OCI-LY3 (cell line): ENCODE measurements at regions not wholly inside any gene's neighbourhood (a gene's known extent, or its start where the extent isn't known, plus 50 kb on each side); places are given as distances from the start of the nearest gene placed in this dataset.
A peak's percentile ranks its signal among the peaks of the same experiment; 100 is the strongest.

Experiments used
- H2AFZ ChIP-seq: fragments of 200-600, 300-600 bp; shearing (Covaris generic); 2 replicates; pipeline ENCODE4 v1.6.0; 2014; ENCODE audit warnings: antibody characterized with exemption, low read depth, low read length
- H3K27ac ChIP-seq: fragments of 200-600, 300-600 bp; sonication (generic); 2 replicates; pipeline ENCODE4 v1.5.1; 2014; ENCODE audit warnings: mild to moderate bottlenecking, low read length, moderate library complexity, mixed read lengths
- H3K27me3 ChIP-seq: fragments of 200-600, 300-600 bp; sonication (generic); 2 replicates; pipeline ENCODE4 v1.6.1; 2014; ENCODE audit warnings: low read depth, low read length, mixed read lengths
- H3K36me3 ChIP-seq: fragments of 200-600, 300-600 bp; sonication (generic); replicated peaks from 2 replicates; pipeline ENCODE3; 2014; ENCODE audit warnings: low read depth, low read length, mixed read lengths
- H3K4me1 ChIP-seq: fragments of 300-600, 200-600 bp; sonication (generic); 2 replicates; pipeline ENCODE4 v1.6.1; 2014; ENCODE audit warnings: low read length, mixed read lengths
- H3K4me2 ChIP-seq: fragments of 200-600, 300-600 bp; sonication (generic); 2 replicates; pipeline ENCODE4 v1.6.1; 2014; ENCODE audit warnings: low read length, mixed read lengths
- H3K4me3 ChIP-seq: fragments of 300-600, 200-600 bp; sonication (generic); 2 replicates; pipeline ENCODE4 v1.5.1; 2014; ENCODE audit warnings: antibody characterized with exemption, mild to moderate bottlenecking, low read length, moderate library complexity
- H3K79me2 ChIP-seq: fragments of 300-600, 200-600 bp; shearing (Covaris generic); 2 replicates; pipeline ENCODE4 v1.6.1; 2014; ENCODE audit warnings: mild to moderate bottlenecking, low read length, mixed read lengths
- H3K9ac ChIP-seq: fragments of 300-600, 200-600 bp; shearing (Covaris generic); 2 replicates; pipeline ENCODE4 v1.6.0; 2014; ENCODE audit warnings: mild to moderate bottlenecking, low read length, moderate library complexity
- H3K9me3 ChIP-seq: fragments of 200-600, 300-600 bp; shearing (Covaris generic); 2 replicates; pipeline ENCODE4 v1.6.1; 2014; ENCODE audit warnings: low read length, mixed read lengths; ENCODE audit not compliant: insufficient read depth
- H4K20me1 ChIP-seq: fragments of 200-600, 300-600 bp; sonication (generic); 2 replicates; pipeline ENCODE4 v1.6.1; 2016; ENCODE audit warnings: low read length, mixed read lengths; ENCODE audit not compliant: insufficient read depth
- EZH2phosphoT487 ChIP-seq: fragments of 200-600 bp; shearing (Covaris generic); IDR thresholded peaks from 2 replicates; pipeline ENCODE4 v1.6.1; 2018; ENCODE audit warnings: antibody characterized with exemption, mixed run types, low read depth
- TF ChIP-seq, protein P1 (sequence below): fragments of 200-600, 300-600 bp; sonication (generic); IDR thresholded peaks from 2 replicates; pipeline ENCODE4 v1.5.1; 2014; ENCODE audit warnings: antibody characterized with exemption, low read length, low read depth

- Histone ChIP-seq H4K20me1 (no peaks in the 10 kb centered on the region), H2AFZ (no peak overlapping the region), H3K79me2 (no peaks in the 10 kb centered on the region), H3K36me3 (peaks cover 18% of the 10 kb centered on the region), H3K9ac (no peak overlapping the region), H3K4me2 (no peak overlapping the region), H3K27me3 (no peaks in the 10 kb centered on the region), H3K27ac (no peak overlapping the region), H3K9me3 (peaks cover 5% of the 10 kb centered on the region; the same call in 1 of the 2 replicates), H3K4me1 (peaks cover 3% of the 10 kb centered on the region; the same call in 1 of the 2 replicates), H3K4me3 (no peak overlapping the region)
- TF ChIP-seq EZH2phosphoT487: no peak
- TF ChIP-seq, protein P1, sequence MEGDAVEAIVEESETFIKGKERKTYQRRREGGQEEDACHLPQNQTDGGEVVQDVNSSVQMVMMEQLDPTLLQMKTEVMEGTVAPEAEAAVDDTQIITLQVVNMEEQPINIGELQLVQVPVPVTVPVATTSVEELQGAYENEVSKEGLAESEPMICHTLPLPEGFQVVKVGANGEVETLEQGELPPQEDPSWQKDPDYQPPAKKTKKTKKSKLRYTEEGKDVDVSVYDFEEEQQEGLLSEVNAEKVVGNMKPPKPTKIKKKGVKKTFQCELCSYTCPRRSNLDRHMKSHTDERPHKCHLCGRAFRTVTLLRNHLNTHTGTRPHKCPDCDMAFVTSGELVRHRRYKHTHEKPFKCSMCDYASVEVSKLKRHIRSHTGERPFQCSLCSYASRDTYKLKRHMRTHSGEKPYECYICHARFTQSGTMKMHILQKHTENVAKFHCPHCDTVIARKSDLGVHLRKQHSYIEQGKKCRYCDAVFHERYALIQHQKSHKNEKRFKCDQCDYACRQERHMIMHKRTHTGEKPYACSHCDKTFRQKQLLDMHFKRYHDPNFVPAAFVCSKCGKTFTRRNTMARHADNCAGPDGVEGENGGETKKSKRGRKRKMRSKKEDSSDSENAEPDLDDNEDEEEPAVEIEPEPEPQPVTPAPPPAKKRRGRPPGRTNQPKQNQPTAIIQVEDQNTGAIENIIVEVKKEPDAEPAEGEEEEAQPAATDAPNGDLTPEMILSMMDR: no peak
Measured at GRCh38 chr5:12102151-12102550, 197.9 kb upstream of the CTNND2 start.

DNA sequence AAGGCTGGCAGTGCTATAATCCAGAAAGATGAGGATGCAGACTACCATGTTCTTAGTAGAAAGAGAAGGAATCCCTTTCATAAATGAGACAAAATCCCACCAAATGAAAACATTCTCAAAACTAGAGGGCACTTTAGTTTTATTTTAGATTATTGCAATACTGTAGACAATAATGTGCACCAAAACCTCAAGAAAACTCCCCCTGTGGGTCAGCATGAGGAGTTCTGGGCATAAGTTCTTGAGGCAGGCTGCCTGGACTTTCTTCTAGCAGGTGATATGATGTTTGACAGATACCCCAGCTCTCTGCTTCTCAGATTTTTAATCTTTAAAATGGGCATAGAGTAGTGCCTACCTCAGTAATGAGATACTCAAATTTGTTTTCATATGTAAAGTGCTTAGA lies 196.3 kb upstream of the CTNND2 start:
- no peaks in the 10 kb centered on the region for H4K20me1 ChIP-seq
- H3K4me2 ChIP-seq: no peak overlapping the region
- H3K79me2 ChIP-seq: no peaks in the 10 kb centered on the region
- TF ChIP-seq, protein P1: no peak
- TF ChIP-seq EZH2phosphoT487: no peak
- H3K9me3 ChIP-seq: peaks cover 8% of the 10 kb centered on the region; the same call in 1 of the 2 replicates
- H3K36me3 ChIP-seq: peaks cover 22% of the 10 kb centered on the region
- peaks cover 17% of the 10 kb centered on the region for H3K4me1 ChIP-seq
- H3K9ac ChIP-seq: no peak overlapping the region
- no peaks in the 10 kb centered on the region for H3K27me3 ChIP-seq
- H2AFZ ChIP-seq: no peak overlapping the region
- H3K4me3 ChIP-seq: no peak overlapping the region
- H3K27ac ChIP-seq: no peak overlapping the region

DNA sequence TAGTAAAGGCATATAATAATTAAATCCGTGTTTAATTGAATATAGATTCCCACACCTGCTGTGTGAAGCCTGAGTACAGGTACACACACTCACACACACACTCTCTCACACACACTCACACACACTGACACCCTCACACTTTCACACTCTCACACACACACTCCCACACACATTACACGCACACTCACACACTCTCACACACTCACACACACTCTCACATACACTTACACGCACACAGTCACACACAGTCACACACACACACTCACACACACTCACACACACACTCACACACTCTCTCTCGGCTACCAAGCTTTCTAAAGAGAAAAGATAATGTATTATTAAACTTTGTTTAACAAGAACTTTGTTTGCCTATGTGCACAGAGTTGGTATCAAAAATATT lies 195.1 kb upstream of the CTNND2 start:
- Histone ChIP-seq H3K4me2 (no peak overlapping the region), H2AFZ (no peak overlapping the region), H3K4me3 (no peak overlapping the region), H3K9ac (no peak overlapping the region), H3K4me1 (peaks cover 30% of the 10 kb centered on the region), H3K79me2 (no peaks in the 10 kb centered on the region), H3K9me3 (peaks cover 8% of the 10 kb centered on the region; the same call in 1 of the 2 replicates), H4K20me1 (no peaks in the 10 kb centered on the region), H3K36me3 (peaks cover 22% of the 10 kb centered on the region), H3K27me3 (no peaks in the 10 kb centered on the region), H3K27ac (no peak overlapping the region)
- TF ChIP-seq, protein P1: no peak

GRCh38 chr5:12095808-12096281 lies 191.6 kb upstream of the CTNND2 start:
- Histone ChIP-seq H3K9ac (peak overlapping the region; percentile 79), H3K4me1 (peaks cover 36% of the 10 kb centered on the region), H3K4me2 (peak overlapping the region; percentile 45), H2AFZ (no peak overlapping the region), H3K79me2 (no peaks in the 10 kb centered on the region), H3K4me3 (no peak overlapping the region), H3K36me3 (peaks cover 41% of the 10 kb centered on the region), H3K9me3 (peaks cover 15% of the 10 kb centered on the region; the same call in 1 of the 2 replicates), H4K20me1 (no peaks in the 10 kb centered on the region), H3K27ac (peak overlapping the region; percentile 99), H3K27me3 (no peaks in the 10 kb centered on the region)
- TF ChIP-seq, protein P1: no peak
- no peak for TF ChIP-seq EZH2phosphoT487
